Limb (tissue), 2 donors: ENCODE measurements at regions not wholly inside any gene's neighbourhood (a gene's known extent, or its start where the extent isn't known, plus 50 kb on each side); places are given as distances from the start of the nearest gene placed in this dataset.
A peak's percentile ranks its signal among the peaks of the same experiment; 100 is the strongest.
"Not testable (repeated sequence)": the region's sequence is repeated elsewhere in the genome, so short reads cannot be mapped to it uniquely, and the experiment has no call there.

Source experiments
- DNase-seq, 2 donors: peaks; one replicate each; pipeline ENCODE4 v3.0.0-alpha.2; 2016; ENCODE audit errors: extremely low spot score in 2 of 2

DNA sequence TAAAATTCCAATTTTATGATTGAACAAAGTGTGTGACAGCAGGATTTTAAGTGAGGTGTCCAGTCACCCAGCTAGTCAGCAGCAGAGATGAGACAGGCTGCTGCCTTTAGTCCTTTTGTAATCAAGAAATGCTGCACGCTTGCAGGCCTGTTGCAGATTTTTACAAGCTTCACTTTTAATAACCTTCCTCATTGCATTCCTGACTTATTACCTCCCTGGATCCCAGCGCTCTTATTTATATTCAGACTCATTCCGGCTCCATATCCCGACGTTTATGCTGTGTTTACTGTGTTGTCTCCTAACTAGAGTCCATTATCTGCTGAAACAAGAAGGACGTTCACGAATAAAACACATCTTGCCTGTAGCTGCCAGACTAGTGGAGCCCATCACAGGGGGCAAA lies 442.5 kb upstream of the KLHL29 start:
- no peak for DNase-seq

DNA sequence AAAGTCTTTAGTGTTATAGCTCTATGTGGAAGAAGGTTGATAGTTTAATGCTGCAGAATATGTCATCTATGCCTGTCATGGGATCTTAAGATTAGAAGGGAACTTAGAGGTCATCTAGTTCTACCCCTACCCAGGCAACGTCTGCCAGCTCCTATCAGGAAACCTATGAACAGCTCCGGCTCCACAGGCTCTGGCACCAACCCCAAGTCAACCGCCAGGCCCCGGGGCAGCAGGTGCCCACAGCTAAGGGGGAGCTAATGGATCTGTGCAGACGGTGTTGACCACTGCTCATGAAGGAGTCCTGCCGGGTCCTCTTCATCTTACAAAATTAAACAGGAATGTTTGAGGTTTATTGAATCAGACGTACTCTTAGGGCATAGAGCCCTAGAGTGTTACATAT lies 440.8 kb upstream of the KLHL29 start:
- DNase-seq, result no peak

DNA sequence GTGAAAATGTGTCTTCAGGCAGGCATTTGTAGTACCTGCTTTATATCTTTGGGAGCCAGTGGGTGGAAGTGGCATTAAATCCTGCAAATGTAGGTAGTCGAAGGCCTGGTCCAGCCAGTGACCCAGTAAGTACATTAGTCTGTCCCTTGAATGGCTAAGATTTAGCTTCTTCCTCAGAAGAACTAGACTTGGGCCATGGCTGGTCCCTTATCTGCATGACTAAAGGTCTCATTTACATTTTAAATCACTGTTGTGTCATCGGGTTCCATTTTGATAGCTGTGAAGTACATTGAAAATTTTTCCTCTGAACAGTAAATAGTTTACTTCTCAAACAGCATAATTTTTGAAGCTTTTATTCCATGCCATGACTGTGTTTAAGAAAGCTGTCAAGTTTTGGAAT lies 438.4 kb upstream of the KLHL29 start:
- DNase-seq, result no peak

DNA sequence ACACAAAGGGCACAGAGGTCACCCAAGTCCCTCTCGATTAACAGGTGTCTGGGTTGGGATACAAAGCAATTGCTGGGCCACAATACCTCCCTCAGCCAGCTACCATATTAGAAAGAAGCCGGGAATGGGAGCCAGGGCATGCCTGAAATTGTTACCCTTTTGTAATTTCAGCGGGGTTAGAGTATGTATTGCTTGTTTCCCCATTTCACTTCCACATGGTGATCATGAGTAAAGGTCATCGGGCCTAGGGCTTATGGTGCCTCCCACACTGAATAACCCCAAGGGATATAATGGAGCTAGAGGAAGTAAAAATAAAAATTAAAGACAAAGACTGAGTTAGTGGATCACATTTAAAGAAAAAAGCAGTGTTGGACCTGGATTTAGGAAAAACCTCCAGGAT lies 437.2 kb upstream of the KLHL29 start:
- no peak for DNase-seq

DNA sequence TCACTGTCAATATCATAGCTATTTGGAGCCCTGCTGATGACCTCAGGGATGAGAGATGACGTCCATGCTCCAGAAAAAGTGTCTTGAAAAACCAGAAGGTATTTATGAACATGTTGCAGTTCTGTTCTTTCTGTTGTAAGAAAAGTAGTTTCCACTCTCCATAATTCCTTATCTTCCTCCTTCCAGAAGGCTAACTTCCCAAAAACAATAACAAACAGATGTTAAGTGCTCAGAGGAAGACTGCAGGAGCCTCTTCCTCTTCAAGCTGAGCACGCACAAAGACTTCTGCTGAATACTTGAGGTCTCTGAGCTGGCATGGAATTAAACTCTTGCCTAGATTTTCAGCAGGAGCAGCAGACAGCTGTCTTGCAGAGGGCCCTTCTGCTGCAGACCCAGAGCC lies 434.5 kb upstream of the KLHL29 start:
- no peak for DNase-seq

DNA sequence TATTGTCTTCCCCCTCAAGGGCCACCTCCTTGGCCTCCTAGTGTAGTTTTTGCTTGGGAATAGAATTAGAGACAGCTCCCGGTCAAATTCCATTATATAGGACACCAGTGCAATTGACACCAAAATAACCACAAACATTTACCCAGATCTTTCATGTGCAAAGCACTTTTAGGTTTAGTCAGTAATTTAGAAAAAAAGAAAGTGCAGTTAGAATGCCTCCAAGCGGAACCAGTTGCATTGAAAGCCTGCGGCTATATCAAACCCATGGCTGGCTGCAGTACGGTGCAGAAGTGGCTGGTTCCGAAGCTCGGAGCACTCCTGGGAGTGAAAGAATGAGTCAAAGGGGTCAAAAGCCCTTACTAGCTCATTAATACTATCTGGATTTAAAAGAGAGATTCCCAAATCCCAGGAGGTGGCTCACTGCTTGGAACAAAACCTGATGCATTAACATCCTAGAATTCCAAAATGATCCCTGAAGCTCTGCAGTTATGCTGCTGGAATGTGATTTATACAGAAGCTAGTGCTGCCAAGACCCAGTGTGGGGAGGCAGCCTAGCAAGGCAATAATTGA lies 432.2 kb upstream of the KLHL29 start:
- no peak for DNase-seq

DNA sequence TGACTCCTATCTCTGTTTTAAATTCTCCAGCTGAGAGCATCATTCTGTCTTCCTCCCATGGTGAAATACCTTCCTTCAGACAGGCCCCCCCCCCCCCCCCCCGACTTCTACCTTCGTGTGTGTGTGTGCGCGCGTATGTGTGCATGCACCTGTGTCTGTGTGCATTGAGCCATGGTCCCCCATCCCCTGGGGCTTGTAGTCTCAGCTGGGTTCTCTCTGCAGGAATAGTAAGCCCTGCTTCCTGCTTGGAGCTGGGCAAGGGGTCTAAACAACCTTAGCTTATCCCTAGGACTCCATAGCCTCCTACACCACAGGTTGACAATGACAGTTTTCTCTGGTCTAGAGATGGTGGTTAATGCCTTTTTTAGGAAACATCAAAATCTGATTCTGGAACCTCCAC lies 427.5 kb upstream of the KLHL29 start:
- no peak for DNase-seq

DNA sequence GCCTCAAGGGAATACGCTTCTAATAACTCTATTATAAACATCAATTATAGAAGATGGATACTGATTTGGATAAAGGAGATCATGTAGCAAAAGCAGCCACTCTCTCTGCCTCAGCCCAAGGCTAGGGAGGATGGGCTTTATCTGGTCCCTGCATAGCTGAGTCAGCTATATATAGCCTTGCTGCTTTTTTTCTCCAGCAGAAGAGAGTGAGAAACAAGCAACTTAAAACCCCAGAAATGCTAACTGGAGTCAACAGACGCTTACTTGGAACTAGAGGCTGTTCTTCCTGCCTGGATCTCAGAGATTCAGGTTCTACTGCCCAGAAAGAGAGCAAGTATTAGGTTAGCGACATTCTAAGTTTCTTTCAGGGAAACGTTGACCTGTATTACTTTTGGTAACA lies 426.7 kb upstream of the KLHL29 start:
- DNase-seq, result no peak

DNA sequence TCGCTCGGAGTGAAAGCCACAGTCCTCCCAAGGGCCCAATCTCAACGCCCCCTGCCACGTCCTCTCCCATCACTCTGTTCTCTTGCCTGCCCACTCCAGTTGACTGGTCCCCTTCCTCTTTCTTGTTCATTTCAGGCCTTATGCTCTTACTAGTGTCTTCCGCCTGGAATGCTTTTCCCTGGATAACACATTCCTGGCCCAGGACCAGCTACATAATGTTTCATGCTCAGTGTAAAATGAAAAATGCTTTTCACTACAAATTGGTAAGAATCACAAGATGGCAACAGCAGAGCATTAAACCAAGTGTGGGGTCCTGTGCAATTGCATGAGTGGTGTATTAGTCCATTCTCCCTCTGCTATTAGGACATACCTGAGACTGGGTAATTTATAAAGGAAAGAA lies 417.2 kb upstream of the KLHL29 start:
- no peak for DNase-seq

DNA sequence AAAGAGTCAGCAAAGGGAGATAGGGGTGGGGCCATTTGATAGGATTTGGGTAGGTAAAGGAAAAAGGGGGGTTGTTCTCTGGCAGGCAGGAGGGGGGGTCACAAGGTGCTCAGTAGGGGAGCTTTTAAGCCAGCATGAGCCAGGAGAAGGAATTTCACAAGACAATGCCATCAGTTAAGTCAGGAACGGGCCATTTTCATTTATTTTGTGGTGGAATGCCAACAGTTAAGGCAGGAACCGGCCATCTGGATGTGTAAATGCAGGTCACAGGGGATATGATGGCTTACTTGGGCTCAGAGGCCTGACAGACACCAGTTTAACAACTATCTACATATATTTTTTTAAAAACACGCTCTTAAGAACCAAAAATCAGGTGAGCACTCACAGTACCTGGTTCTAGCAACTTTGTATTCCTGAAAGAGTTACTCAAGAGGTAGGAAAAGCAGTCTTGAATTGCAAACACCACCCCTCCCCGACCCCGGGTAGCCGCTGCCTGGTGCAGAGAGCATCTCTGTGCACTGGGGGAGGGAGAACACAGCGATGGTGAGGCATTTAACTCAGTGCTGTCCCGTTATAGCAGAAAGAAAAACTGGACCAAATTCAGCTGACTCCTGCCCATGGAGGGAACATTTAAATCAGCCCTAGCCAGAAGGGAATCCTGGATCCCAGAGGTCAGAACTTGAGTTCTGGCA lies 414.5 kb upstream of the KLHL29 start:
- no peak for DNase-seq

DNA sequence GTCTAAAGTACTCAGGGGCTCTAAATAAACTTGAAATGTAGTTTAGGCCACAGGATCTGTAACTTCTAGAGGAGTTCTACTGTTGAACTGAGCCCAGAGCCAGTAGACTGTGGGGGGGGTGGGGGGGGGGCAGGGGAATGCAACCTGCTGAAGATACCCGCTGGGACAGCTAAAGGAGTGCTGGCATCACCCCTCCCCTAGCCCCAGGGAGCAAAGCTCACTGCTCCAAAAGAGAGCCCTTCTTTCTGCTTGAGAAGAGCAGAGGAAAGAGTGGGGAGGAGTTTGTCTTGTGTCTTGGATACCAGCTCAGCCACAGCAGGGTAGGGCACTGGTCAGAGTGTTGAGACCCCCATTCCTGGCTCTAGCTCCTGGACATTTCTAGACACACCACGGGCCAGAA lies 414.0 kb upstream of the KLHL29 start:
- no peak for DNase-seq

DNA sequence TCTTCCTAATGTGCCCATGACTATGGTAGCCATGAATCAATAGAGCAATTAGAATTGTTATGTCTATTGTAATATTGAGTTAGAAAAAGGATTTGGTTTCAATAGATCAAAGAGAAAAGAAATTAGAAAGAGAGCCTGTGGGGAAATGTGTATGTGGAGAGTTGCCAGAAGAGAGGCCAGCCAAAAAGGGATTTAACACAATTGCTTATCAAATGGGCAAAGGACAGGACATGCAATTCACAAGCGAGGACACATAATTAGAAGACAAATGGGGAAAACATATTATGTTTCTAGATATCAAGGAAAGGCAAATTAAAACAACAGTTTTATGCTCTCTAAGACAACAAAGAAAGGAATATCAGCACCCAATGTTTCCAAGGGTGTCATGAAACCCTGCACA lies 403.2 kb upstream of the KLHL29 start:
- DNase-seq, result no peak

DNA sequence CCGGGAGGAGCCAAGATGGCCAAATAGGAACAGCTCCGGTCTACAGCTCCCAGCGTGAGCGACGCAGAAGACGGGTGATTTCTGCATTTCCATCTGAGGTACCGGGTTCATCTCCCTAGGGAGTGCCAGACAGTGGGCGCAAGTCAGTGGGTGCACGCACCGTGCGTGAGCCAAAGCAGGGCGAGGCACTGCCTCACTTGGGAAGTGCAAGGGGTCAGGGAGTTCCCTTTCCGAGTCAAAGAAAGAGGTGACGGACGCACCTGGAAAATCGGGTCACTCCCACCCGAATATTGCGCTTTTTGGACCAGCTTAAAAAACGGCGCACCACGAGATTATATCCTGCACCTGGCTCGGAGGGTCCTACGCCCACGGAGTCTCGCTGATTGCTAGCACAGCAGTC lies 400.8 kb upstream of the KLHL29 start:
- not testable (repeated sequence) for DNase-seq

DNA sequence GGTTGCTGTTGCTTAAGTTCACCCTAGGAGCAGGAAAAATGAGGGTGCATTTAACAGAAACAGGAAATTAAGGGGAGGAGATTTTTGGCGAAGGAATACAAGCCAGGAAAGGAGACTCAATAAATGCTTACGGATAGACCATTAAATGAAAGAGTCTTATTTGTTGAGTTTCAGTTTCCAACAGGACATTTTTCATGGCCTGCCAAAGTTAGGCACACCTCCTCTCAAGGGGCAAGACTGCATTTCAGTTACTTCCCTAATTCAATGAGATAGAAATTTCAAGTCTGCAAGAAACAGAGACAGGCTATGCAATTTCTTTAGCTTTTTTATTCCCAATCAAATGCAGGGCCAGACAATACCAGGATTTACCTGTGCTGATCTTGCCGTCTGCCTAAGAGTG lies 394.7 kb upstream of the KLHL29 start:
- DNase-seq, result peak in 1 of 2 donors; percentile 10

DNA sequence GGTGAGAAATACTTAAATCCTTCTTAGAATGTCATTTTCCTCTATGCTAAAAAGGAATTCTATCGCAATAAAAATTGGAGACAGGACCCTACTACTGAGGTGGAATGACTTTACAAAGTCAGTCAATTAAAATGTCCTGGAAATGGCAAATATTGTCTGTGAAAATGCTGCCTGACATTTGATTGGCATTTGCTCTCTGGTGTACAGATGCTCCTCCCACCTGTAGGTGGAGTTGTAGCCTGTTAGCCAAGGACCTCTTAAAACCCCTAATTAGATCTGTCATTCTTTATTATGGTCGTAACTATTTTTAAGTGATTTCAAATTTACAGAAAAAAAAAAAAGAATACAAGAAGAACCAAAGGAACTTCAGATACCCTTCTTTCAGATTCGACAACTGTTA lies 393.1 kb upstream of the KLHL29 start:
- DNase-seq, result no peak

DNA sequence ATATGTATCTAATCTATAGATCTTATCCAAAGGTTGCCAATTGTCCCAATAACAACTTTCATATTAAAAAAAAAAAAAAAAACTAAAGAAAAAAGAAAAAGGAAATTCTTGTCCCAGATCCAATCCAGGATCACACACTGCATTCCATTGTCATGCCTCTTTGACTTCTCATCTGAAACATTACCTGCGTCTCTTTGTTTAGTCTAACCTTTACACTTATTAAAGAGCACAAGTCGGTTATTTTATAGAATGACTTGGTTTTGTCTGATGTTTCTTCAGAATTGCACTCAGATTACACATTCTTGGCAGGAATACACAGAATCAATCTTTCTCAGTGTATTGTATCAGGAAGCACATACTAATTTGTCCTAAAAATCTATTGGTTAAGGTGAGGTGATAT lies 392.5 kb upstream of the KLHL29 start:
- DNase-seq, result no peak

DNA sequence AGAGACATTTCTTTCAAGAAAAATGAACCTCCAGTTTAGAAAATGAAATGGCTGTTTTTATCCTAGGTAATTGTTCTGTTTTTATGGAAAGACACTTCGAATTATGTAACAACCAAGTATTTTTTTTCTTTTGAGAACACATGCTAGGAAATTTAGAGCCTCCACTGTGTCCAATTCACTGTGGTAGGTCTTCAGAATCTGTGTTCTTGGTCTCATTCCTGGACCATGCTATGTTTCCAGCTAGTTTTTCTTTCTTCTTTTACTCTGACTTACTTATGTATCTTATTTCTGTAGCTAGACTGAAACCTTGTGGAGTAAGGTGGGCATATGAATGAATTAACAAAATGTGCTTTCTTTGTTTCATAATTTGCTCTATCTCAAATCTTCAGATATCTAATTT lies 391.7 kb upstream of the KLHL29 start:
- DNase-seq, result no peak

DNA sequence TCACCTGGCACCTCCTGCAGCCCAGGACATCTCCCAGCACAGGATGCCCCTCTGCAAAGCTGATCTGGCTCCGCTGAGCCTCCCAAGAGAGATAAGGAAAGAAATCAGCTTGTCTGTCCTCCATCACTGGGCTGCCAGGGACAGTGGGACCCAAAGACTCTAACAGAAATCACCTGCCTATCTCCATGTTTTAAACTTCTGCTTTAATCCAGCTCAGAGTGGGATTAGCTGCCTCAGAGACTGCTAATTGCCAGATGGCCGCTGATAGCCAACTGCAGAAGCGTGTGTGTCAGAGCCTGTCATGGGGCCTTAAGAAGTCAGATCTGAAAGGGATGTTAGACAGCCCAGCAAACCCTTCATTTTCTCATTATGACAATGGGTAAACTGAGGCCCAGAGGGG lies 389.4 kb upstream of the KLHL29 start:
- DNase-seq, result no peak

DNA sequence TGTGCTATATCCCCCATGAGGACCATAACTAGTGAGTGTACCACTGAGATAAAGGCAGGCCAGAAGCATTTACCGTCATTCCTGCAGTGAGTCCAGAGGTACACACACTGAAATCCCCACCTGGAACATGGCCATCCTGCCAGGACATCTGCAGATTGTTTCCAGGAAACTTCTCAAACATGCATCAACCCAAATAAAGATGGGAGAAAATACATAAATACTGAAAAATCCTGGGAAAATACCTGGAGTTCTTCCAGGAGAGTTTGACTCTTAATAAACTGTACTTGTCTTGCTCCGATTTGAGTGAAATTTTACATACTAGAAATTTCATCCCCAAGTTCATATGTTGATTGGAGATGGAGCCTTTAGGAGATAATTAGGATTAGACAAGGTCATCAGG lies 388.1 kb upstream of the KLHL29 start:
- no peak for DNase-seq

DNA sequence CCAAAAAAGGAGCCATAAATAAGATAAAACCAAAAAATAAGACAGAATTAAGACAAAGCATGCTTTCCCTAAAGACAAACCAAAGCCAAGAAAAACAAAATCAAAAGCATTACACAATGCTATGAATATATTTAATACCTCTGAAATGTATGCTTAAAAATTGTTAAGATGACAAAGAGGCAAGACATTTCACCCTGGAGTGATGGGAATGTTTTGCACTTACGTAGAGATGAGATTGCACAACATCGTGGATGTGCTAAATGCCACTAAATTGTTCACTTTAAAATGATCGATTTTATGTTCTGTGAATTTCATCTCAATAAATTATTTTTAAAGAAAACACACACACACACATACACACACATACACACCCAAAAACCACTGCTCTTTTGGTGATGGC lies 386.6 kb upstream of the KLHL29 start:
- no peak for DNase-seq

DNA sequence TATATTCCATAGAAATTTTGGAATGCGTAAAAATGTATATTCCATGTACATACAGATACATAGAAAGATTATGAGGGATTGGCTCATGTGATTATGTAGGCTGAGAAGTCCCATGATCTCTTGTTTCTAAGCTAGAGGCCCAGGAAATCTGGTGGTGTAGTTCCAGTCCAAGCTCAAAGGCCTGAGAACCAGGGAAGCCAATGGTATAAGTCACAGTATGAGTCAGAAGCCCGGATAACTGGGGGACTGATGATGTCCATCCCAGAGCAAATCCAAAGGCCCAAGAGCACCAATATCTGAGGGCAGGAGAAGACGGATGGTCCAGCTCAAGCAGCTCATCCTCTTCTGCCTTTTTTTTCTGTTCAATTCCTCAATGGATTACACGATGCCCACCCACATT lies 385.0 kb upstream of the KLHL29 start:
- no peak for DNase-seq

DNA sequence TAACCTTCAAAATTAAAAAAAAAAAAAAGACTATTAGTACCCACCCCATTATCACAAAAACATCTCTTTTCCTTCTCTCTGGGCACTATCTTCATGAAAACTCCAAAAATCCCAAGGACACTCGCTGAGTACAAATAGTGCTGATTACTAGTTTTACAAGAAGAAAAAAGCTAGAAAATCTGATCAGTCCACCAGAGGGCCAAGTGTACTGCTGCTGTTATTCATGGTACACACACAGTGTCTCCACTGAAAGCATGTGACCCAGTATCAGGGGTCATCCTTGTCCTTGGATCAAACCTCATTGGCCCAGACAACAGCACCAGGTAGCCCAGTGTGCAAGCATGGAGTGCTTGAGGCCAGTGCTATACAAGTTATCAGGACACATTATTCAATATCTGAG lies 382.7 kb upstream of the KLHL29 start:
- DNase-seq, result no peak

DNA sequence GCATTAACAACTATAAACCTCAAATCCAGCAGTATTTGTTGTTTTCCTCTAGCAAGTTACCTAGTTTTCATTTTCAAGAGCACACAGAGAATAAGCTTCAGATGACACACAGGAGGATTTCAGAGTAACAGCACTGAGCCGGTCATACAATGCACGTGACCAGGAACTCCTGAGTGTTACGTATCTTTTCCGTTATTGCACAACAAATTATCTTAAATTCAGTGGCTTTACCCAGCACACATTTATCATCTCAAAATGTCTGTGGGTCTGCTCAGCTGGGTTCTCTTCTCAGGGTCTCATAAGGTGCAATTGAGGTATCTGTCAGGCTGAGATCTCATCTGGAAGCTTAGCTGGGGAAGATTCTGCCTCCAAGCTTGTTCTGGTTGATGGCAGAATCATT lies 379.5 kb upstream of the KLHL29 start:
- no peak for DNase-seq
